GM12873 (cell line): ENCODE measurements at regions not wholly inside any gene's neighbourhood (a gene's known extent, or its start where the extent isn't known, plus 50 kb on each side); places are given as distances from the start of the nearest gene placed in this dataset.

Experiments
- TF ChIP-seq, protein P1 (sequence below): IDR thresholded peaks from 2 replicates; pipeline ENCODE4 v1.5.1; 2012; ENCODE audit warnings: low read depth, mild to moderate bottlenecking, moderate library complexity, low read length, control low read depth; ENCODE audit not compliant: insufficient read depth; ENCODE audit errors: missing control alignments

DNA sequence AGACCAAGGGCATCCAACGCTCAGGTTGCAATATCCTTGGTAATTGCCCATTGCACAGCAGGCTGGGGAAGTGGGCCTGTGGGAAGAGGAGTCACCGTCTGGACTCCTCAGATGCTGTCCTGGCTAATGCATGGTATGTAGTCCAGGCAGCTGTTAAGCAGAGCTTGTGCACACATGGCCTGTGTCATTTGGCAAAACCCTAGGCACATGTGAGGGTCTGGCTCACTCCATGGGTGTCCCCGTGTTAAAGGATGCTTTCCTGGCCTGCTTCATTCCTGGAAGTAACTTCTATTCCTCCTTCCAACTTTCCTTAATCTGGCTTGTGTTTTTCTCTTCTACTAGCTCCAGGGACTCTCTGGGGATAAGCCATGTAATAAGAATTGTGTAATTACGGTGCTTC lies 378.0 kb upstream of the CA10 start:
- TF ChIP-seq, protein P1, sequence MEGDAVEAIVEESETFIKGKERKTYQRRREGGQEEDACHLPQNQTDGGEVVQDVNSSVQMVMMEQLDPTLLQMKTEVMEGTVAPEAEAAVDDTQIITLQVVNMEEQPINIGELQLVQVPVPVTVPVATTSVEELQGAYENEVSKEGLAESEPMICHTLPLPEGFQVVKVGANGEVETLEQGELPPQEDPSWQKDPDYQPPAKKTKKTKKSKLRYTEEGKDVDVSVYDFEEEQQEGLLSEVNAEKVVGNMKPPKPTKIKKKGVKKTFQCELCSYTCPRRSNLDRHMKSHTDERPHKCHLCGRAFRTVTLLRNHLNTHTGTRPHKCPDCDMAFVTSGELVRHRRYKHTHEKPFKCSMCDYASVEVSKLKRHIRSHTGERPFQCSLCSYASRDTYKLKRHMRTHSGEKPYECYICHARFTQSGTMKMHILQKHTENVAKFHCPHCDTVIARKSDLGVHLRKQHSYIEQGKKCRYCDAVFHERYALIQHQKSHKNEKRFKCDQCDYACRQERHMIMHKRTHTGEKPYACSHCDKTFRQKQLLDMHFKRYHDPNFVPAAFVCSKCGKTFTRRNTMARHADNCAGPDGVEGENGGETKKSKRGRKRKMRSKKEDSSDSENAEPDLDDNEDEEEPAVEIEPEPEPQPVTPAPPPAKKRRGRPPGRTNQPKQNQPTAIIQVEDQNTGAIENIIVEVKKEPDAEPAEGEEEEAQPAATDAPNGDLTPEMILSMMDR: no peak

DNA sequence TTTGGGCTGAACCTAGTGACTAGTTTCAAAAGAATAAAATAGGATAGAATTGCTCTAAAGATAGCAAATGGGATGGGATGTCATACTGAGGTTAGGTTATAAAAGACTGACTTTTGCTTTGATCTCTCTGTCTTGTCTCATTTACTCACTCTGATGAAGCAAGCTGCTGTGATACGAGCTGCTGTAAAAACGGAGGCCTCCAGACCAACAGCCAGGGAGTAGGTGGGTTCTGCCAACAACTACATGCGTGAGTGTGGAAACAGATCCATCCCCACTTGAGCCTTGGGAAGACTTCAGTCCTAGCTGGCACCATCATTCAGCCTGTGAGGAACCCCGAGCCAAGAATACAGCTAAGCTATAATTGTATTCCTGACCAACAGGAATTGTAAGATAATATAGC lies 373.9 kb upstream of the CA10 start:
- TF ChIP-seq, protein P1: no peak

GRCh38 chr17:52524096-52524637 lies 365.7 kb upstream of the CA10 start:
- TF ChIP-seq, protein P1: no peak

GRCh38 chr17:52517176-52517575 lies 358.7 kb upstream of the CA10 start:
- TF ChIP-seq, protein P1: no peak

DNA sequence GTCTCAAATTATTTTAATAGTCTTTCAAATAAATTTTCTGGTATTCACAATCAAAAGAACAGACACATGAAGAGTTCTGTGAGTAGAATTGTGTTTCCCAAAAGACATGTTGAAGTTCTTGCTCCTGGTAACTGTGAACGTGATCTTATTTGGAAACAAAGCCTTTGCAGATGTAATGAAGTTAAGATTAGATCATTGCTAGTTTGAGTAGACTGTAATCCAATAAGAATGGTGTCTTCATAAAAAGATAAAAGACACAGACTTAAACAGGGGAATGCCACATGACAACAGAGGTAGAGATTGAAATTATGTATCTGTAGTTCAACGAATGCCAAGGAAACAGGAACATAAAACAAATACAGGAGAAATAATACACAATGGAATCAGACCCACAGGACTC lies 357.4 kb upstream of the CA10 start:
- TF ChIP-seq, protein P1: no peak

DNA sequence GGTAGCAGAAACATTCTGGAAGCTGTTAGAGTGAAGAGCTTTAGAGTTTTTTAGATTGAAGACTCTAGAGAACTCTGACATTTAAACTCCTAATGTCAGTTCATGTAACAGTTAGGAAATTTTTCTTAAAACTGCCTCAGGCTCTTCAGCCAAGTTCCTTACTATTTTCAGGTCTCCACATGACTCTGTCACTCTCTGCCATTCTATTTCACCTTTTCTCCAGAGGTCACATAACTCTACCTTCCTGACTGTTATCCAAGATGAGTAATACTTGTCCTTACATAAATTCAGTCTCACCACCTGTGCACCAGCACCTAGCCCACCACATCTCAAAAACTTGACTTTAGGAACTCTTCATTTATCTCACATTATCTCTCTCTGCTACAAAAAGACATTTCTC lies 347.1 kb upstream of the CA10 start:
- TF ChIP-seq, protein P1: no peak

DNA sequence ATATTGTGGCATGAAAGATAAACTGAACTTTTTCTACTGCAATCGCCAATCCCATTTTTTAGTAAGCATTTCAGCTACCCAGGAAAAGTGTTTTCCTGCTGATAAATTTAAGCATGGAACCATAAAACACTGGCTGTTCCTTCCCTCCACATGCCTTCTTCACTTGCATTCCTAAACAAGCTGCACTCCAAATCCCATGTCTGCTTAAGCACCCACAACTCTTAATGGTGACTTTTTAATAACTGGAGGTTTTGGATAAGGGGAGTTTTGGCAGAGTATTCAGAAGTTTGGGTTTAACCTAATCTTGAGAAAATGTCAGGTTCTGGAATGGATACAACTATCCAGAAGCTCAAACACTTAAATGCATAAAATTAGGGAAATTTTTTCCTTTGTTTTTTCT lies 345.6 kb upstream of the CA10 start:
- TF ChIP-seq, protein P1: no peak
